ENCODE measurements at regions not wholly inside any gene's neighbourhood (a gene's known extent, or its start where the extent isn't known, plus 50 kb on each side); places are given as distances from the start of the nearest gene placed in this dataset.

- TF ChIP-seq CTCF (IDR thresholded peaks at IDR 0.05; ENCODE audit: control extremely low read depth in 1 of 3, insufficient read depth in 1 of 3, low read depth in 1 of 3, low read length in 3 of 3) (no peak), FOSL1 (IDR thresholded peaks at IDR 0.05; ENCODE audit: insufficient read depth, low read depth, low read length) (no peak), HDAC2 (IDR thresholded peaks at IDR 0.05; ENCODE audit: borderline replicate concordance in 1 of 2, low read depth in 2 of 2, low read length in 2 of 2) (no peak), CREB1 (IDR thresholded peaks at IDR 0.05) (no peak), KDM5A (IDR thresholded peaks at IDR 0.05; ENCODE audit: low read length) (no peak), POU5F1 (IDR thresholded peaks at IDR 0.05; ENCODE audit: low read depth, low read length) (no peak), ATF2 (IDR thresholded peaks at IDR 0.05; ENCODE audit: low read length) (no peak), CBX5 (IDR thresholded peaks at IDR 0.05; ENCODE audit: low read depth, low read length) (no peak), SIN3A (conservative IDR thresholded peaks at IDR 0.05 in 1 of 2, IDR thresholded peaks at IDR 0.05 in 1 of 2; ENCODE audit: low read depth in 1 of 2, low read length in 2 of 2) (no peak)
These were observed 145.6 kb upstream of the SEMA3C start (continued) for GRCh38 chr7:81064426-81064825.
